ENCODE measurements at regions not wholly inside any gene's neighbourhood (a gene's known extent, or its start where the extent isn't known, plus 50 kb on each side); places are given as distances from the start of the nearest gene placed in this dataset.

DNA sequence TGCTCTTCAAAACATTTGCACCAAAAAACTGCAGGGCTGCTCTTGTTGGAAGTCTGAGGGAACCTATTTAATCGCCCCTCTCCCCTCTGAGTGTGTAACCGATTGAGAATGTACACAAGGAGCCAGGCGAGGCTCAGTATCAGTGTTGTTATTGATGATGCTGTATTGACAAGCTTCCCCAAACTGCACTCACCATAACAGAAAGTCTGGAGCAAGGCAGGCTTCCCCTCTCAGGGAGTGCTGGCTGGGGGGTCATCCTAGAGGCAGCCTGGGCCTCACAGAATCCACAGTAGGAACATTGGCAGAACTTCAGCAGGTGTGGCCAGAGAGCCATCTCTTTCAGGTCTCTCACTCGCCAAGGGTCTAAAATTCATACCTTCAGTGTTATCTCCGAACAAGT, 58.1 kb upstream of the TUNAR start:
- Mint-ChIP-seq H3K4me1 (ENCODE audit: low read depth) (peaks cover 7% of the 10 kb centered on the region), H3K4me3 (ENCODE audit: low read depth) (no peak overlapping the region), H3K9me3 (ENCODE audit: low read depth) (no peaks in the 10 kb centered on the region), H3K36me3 (ENCODE audit: insufficient read depth) (no peaks in the 10 kb centered on the region), H3K27ac (no peak overlapping the region), H3K27me3 (peaks cover 4% of the 10 kb centered on the region)
- TF ChIP-seq, protein P1, sequence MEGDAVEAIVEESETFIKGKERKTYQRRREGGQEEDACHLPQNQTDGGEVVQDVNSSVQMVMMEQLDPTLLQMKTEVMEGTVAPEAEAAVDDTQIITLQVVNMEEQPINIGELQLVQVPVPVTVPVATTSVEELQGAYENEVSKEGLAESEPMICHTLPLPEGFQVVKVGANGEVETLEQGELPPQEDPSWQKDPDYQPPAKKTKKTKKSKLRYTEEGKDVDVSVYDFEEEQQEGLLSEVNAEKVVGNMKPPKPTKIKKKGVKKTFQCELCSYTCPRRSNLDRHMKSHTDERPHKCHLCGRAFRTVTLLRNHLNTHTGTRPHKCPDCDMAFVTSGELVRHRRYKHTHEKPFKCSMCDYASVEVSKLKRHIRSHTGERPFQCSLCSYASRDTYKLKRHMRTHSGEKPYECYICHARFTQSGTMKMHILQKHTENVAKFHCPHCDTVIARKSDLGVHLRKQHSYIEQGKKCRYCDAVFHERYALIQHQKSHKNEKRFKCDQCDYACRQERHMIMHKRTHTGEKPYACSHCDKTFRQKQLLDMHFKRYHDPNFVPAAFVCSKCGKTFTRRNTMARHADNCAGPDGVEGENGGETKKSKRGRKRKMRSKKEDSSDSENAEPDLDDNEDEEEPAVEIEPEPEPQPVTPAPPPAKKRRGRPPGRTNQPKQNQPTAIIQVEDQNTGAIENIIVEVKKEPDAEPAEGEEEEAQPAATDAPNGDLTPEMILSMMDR (IDR thresholded peaks at IDR 0.05; ENCODE audit: unreplicated experiment): no peak
- no peak for DNase-seq (ENCODE audit: low spot score, unreplicated experiment)

DNA sequence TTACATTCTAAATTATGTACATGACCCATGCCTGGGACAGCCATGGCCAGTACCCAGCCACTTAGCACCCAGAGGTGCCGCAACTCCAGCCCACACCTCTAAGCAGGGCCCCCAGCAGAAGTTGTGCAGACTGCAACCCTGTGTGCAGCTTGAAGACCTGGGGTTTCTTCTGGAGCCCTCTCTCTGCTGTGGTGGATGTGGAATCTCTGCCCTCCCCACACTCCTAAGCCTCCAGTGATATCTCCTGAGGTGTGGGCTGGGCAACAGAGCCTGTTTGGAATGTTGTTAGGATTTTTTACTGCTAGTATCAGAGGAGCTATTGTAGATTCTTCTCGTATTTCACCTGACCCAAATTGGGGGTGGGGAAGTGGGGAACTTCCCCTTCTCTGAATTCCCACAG, 59.4 kb upstream of the TUNAR start:
- Mint-ChIP-seq H3K4me3 (ENCODE audit: low read depth) (no peak overlapping the region), H3K4me1 (ENCODE audit: low read depth) (peaks cover 7% of the 10 kb centered on the region), H3K27me3 (peaks cover 4% of the 10 kb centered on the region), H3K27ac (no peak overlapping the region), H3K36me3 (ENCODE audit: insufficient read depth) (no peaks in the 10 kb centered on the region), H3K9me3 (ENCODE audit: low read depth) (no peaks in the 10 kb centered on the region)
- TF ChIP-seq, protein P1 (IDR thresholded peaks at IDR 0.05; ENCODE audit: unreplicated experiment): no peak
- DNase-seq (ENCODE audit: low spot score, unreplicated experiment): no peak

- Mint-ChIP-seq H3K4me1 (ENCODE audit: low read depth) (peaks cover 7% of the 10 kb centered on the region), H3K36me3 (ENCODE audit: insufficient read depth) (no peaks in the 10 kb centered on the region), H3K27ac (no peak overlapping the region), H3K9me3 (ENCODE audit: low read depth) (no peaks in the 10 kb centered on the region), H3K4me3 (ENCODE audit: low read depth) (no peak overlapping the region), H3K27me3 (peaks cover 4% of the 10 kb centered on the region)
- TF ChIP-seq, protein P1 (IDR thresholded peaks at IDR 0.05; ENCODE audit: unreplicated experiment): no peak
- no peak for DNase-seq (ENCODE audit: low spot score, unreplicated experiment)
Observed at GRCh38 chr14:95816539-95816938, 60.1 kb upstream of the TUNAR start.

- Mint-ChIP-seq H3K36me3 (ENCODE audit: insufficient read depth) (no peaks in the 10 kb centered on the region), H3K4me1 (ENCODE audit: low read depth) (peaks cover 7% of the 10 kb centered on the region), H3K27me3 (peaks cover 7% of the 10 kb centered on the region), H3K27ac (no peak overlapping the region), H3K9me3 (ENCODE audit: low read depth) (no peaks in the 10 kb centered on the region), H3K4me3 (ENCODE audit: low read depth) (no peak overlapping the region)
- DNase-seq (ENCODE audit: low spot score, unreplicated experiment): no peak
- TF ChIP-seq, protein P1 (IDR thresholded peaks at IDR 0.05; ENCODE audit: unreplicated experiment): no peak
Observed at GRCh38 chr14:95815226-95815690, 61.4 kb upstream of the TUNAR start.

DNA sequence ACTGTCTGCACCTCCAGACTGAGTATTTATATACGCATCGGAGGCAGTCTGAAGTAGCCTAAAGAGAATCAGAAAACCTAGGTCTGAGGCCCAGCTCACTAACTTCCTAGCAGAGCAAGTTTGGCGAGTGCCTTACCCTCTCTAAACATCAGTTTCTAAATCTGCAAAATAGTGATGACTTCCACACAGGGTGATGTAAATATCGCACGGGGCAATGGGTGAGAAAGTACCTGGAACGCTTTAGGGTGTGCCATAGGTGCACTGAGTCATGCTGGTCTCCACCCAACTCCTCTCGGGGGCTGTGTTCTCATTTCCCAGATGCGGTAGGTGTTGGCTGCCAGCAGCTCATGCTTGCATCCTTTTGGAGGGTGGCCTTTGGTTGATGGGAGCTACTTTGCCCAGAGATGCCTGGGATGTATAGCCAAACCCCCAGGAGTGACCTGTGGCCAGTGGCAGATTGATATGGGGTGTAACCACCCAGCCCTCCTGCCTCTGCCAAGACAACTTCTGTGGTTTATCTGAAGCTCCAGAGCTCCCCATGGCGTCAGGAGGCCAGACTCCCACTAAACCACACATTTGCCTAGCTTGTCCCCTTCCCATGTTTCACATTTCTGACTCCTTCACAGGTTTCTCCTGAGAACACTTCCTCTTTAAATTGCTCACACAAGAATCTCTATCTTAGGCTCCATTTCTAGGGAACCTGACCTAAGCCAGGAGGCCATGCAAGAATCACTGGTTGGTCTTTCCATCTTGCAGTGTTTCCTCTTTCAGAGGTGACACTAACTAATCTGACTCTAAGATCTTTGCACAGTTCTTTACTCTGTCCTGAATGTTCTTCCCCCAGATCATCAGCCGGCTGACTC, 62.0 kb upstream of the TUNAR start:
- Mint-ChIP-seq H3K27me3 (peaks cover 9% of the 10 kb centered on the region), H3K27ac (no peak overlapping the region), H3K9me3 (ENCODE audit: low read depth) (no peaks in the 10 kb centered on the region)

More for the DNA sequence above, 62.0 kb upstream of the TUNAR start:
- TF ChIP-seq, protein P1 (IDR thresholded peaks at IDR 0.05; ENCODE audit: unreplicated experiment): no peak
- peaks cover 7% of the 10 kb centered on the region for H3K4me1 Mint-ChIP-seq (ENCODE audit: low read depth)
- no peaks in the 10 kb centered on the region for H3K36me3 Mint-ChIP-seq (ENCODE audit: insufficient read depth)
- DNase-seq (ENCODE audit: low spot score, unreplicated experiment): no peak
- H3K4me3 Mint-ChIP-seq (ENCODE audit: low read depth): no peak overlapping the region
